Suprapubic skin (tissue), 3 donors: ENCODE measurements at regions not wholly inside any gene's neighbourhood (a gene's known extent, or its start where the extent isn't known, plus 50 kb on each side); places are given as distances from the start of the nearest gene placed in this dataset.

Experiments
- CTCF ChIP-seq, 2 donors: fragments of 200-600 bp in 1 of 2; fragments of 450-650 bp in 1 of 2; sonication (generic) in 1 of 2; IDR thresholded peaks; one replicate each; pipeline ENCODE4 v1.5.1; 2016 to 2019; ENCODE audit warnings: antibody characterized with exemption in 2 of 2, mild to moderate bottlenecking in 1 of 2, moderate library complexity in 1 of 2
- EP300 ChIP-seq: sonication (generic); formaldehyde crosslinking; IDR thresholded peaks from one replicate; pipeline ENCODE4 v1.6.1; 2017; ENCODE audit warnings: antibody characterized with exemption

- TF ChIP-seq CTCF (IDR thresholded peaks at IDR 0.05) (no peak), EP300 (no peak)
Observed at GRCh38 chr2:220744861-220745260, 827.2 kb downstream of the EPHA4 start.
